SH-SY5Y (cell line): ENCODE measurements at regions not wholly inside any gene's neighbourhood (a gene's known extent, or its start where the extent isn't known, plus 50 kb on each side); places are given as distances from the start of the nearest gene placed in this dataset.

Experiments used
- GATA2 ChIP-seq: IDR thresholded peaks from 2 replicates; pipeline ENCODE4 v1.6.1; 2011; ENCODE audit warnings: mild to moderate bottlenecking, low read depth, low read length
- GATA3 ChIP-seq: IDR thresholded peaks from 2 replicates; pipeline ENCODE4 v1.6.1; 2011; ENCODE audit warnings: low read depth, mild to moderate bottlenecking, low read length, moderate library complexity

GRCh38 chr11:25615841-25616240 lies 716.1 kb upstream of the ANO3 start:
- no peak for TF ChIP-seq GATA3
- TF ChIP-seq GATA2, result no peak

- no peak for TF ChIP-seq GATA3
- TF ChIP-seq GATA2, result no peak
Measured at GRCh38 chr11:25625094-25625493, 706.8 kb upstream of the ANO3 start.

GRCh38 chr11:25628030-25628429 lies 703.9 kb upstream of the ANO3 start:
- TF ChIP-seq GATA3, result no peak
- no peak for TF ChIP-seq GATA2

GRCh38 chr11:25633230-25633629 lies 698.7 kb upstream of the ANO3 start:
- no peak for TF ChIP-seq GATA2
- no peak for TF ChIP-seq GATA3

- TF ChIP-seq GATA2 (no peak), GATA3 (no peak)
Measured at GRCh38 chr11:25650319-25650718, 681.6 kb upstream of the ANO3 start.

GRCh38 chr11:25655636-25656035 lies 676.3 kb upstream of the ANO3 start:
- TF ChIP-seq GATA2, result no peak
- TF ChIP-seq GATA3, result no peak

- TF ChIP-seq GATA3, result no peak
- no peak for TF ChIP-seq GATA2
Measured at GRCh38 chr11:25658916-25659315, 673.0 kb upstream of the ANO3 start.

- TF ChIP-seq GATA2, result no peak
- TF ChIP-seq GATA3, result no peak
Measured at GRCh38 chr11:25659706-25660105, 672.2 kb upstream of the ANO3 start.

- TF ChIP-seq GATA3 (no peak), GATA2 (no peak)
Measured at GRCh38 chr11:25667871-25668270, 664.1 kb upstream of the ANO3 start.

- no peak for TF ChIP-seq GATA2
- TF ChIP-seq GATA3, result no peak
Measured at GRCh38 chr11:25691959-25692358, 640.0 kb upstream of the ANO3 start.

- TF ChIP-seq GATA2, result no peak
- no peak for TF ChIP-seq GATA3
Measured at GRCh38 chr11:25702417-25702816, 629.5 kb upstream of the ANO3 start.

- TF ChIP-seq GATA2 (no peak), GATA3 (no peak)
Measured at GRCh38 chr11:25710975-25711374, 621.0 kb upstream of the ANO3 start.

- TF ChIP-seq GATA2 (no peak), GATA3 (no peak)
Measured at GRCh38 chr11:25727944-25728343, 604.0 kb upstream of the ANO3 start.

GRCh38 chr11:25730230-25730629 lies 601.7 kb upstream of the ANO3 start:
- TF ChIP-seq GATA3, result no peak
- no peak for TF ChIP-seq GATA2

GRCh38 chr11:25733777-25734176 lies 598.2 kb upstream of the ANO3 start:
- no peak for TF ChIP-seq GATA2
- TF ChIP-seq GATA3, result no peak

- no peak for TF ChIP-seq GATA3
- no peak for TF ChIP-seq GATA2
Measured at GRCh38 chr11:25734591-25735211, 597.2 kb upstream of the ANO3 start.

GRCh38 chr11:25737071-25737675 lies 594.8 kb upstream of the ANO3 start:
- TF ChIP-seq GATA2, result no peak
- no peak for TF ChIP-seq GATA3
